ENCODE measurements at regions not wholly inside any gene's neighbourhood (a gene's known extent, or its start where the extent isn't known, plus 50 kb on each side); places are given as distances from the start of the nearest gene placed in this dataset.

DNA sequence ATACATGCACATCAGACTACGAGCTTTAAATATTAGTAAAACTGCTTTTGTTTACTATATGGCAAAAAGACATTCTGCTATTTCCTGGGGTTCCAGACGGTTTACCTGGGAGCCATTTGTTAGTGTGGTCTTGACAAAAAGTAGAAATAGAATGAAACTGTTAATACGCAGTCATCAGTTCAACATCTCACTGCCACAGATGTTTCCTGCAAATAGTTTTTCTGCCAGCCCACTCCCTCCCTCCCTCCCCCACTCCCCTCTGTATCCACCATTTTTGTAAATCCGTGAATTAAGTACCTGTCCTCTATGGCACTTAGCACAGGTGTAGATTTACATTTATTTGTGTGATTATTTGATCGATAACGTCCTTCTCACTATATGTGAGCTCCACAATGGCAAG, 74.6 kb upstream of the TPK1 start:
- no peak for TF ChIP-seq CTCF (IDR thresholded peaks at IDR 0.05)
- TF ChIP-seq POLR2A (IDR thresholded peaks at IDR 0.05), result no peak
